ENCODE measurements at regions not wholly inside any gene's neighbourhood (a gene's known extent, or its start where the extent isn't known, plus 50 kb on each side); places are given as distances from the start of the nearest gene placed in this dataset.

DNA sequence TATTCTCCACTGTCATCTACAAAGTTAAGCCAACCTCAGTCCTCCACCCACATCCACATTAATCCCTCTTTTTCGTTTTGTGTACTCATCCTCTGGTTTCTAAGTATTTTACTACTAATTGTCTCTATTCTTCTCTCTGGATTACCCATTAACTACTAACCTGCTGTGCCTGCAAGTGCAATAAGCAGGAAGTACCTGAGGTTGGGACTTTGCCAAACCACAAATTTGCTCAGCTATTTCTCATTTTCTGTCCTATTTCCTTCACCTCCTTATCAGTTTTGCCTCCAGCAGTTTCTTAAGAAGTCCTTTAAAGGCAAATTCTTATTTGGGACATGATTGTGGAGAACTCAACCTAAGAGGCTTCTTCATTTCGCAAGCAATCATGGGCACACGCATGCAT lies 1708.9 kb downstream of the SLITRK5 start:
- Histone ChIP-seq H3K9me2 (ENCODE audit: insufficient read depth) (no peaks in the 10 kb centered on the region), H4K20me1 (ENCODE audit: insufficient read depth) (no peaks in the 10 kb centered on the region), H2AFZ (no peak overlapping the region), H3K27ac (no peak overlapping the region), H3K36me3 (ENCODE audit: low read depth) (no peaks in the 10 kb centered on the region), H3K4me3 (no peak overlapping the region), H3K79me2 (ENCODE audit: low read depth) (no peaks in the 10 kb centered on the region), H3K4me2 (peak overlapping the region; percentile 29), H3K9me3 (ENCODE audit: insufficient read depth, low read depth) (0 out of 2 replicates have a peak, but pooled peaks cover 4% of the 10 kb centered on the region), H3F3A (ENCODE audit: insufficient read depth, low read depth) (peaks cover 19% of the 10 kb centered on the region; the same call in 1 of the 2 replicates), H3K27me3 (ENCODE audit: insufficient read depth, low read depth) (no peaks in the 10 kb centered on the region), H3K4me1 (replicated peaks; ENCODE audit: insufficient read depth) (peaks cover 18% of the 10 kb centered on the region)
- no TSS peak for BruUV-seq (replicated peaks)
- intact Hi-C loops (cut with micrococcal nuclease; ENCODE audit: unreplicated experiment) = no loop called here
- peak; percentile 44 to 89 for DNase-seq
- TF ChIP-seq, protein P1, sequence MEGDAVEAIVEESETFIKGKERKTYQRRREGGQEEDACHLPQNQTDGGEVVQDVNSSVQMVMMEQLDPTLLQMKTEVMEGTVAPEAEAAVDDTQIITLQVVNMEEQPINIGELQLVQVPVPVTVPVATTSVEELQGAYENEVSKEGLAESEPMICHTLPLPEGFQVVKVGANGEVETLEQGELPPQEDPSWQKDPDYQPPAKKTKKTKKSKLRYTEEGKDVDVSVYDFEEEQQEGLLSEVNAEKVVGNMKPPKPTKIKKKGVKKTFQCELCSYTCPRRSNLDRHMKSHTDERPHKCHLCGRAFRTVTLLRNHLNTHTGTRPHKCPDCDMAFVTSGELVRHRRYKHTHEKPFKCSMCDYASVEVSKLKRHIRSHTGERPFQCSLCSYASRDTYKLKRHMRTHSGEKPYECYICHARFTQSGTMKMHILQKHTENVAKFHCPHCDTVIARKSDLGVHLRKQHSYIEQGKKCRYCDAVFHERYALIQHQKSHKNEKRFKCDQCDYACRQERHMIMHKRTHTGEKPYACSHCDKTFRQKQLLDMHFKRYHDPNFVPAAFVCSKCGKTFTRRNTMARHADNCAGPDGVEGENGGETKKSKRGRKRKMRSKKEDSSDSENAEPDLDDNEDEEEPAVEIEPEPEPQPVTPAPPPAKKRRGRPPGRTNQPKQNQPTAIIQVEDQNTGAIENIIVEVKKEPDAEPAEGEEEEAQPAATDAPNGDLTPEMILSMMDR (conservative IDR thresholded peaks at IDR 0.05) = no peak
- no peak for TF ChIP-seq EZH2 (IDR thresholded peaks at IDR 0.05; ENCODE audit: low read depth)
- ChIA-PET CTCF (no interaction called here), POLR2A (ENCODE audit: unreplicated experiment) (no interaction called here)

DNA sequence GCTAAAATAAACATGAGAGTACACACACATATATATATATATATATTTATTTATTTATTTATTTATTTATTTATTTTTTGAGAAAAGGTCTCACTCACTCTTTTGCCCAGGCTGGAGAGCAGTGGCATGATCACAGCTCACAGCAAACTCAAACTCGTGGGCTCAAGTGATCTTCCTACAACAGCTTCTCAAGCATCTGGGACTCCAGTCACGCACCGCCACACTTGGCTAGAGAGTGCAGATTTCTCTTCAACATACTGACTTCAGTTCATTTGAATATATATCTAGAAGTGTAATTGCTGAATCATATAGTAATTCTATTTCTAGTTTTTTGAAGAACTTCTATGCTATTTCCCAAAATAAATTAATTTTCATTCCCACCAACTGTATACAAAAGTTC lies 1711.8 kb downstream of the SLITRK5 start:
- H4K20me1 ChIP-seq (ENCODE audit: insufficient read depth) = no peaks in the 10 kb centered on the region
- no peak overlapping the region for H3K27ac ChIP-seq
- POLR2A ChIA-PET (ENCODE audit: unreplicated experiment) = interaction anchor here (0.6 kb wide), 1 partner anchor 794 kb away, joined by 5 read pairs; no protein-coding TSS in a partner anchor
- H3K4me3 ChIP-seq = no peak overlapping the region
- intact Hi-C loops (cut with micrococcal nuclease; ENCODE audit: unreplicated experiment) = no loop called here
- peaks cover 18% of the 10 kb centered on the region for H3K4me1 ChIP-seq (replicated peaks; ENCODE audit: insufficient read depth)
- H3K79me2 ChIP-seq (ENCODE audit: low read depth) = no peaks in the 10 kb centered on the region
- CTCF ChIA-PET = no interaction called here
- no peak for TF ChIP-seq EZH2 (IDR thresholded peaks at IDR 0.05; ENCODE audit: low read depth)
- TF ChIP-seq, protein P1 (conservative IDR thresholded peaks at IDR 0.05) = no peak
- no peak overlapping the region for H2AFZ ChIP-seq
- H3K9me2 ChIP-seq (ENCODE audit: insufficient read depth) = no peaks in the 10 kb centered on the region
- peaks cover 19% of the 10 kb centered on the region; the same call in 1 of the 2 replicates for H3F3A ChIP-seq (ENCODE audit: insufficient read depth, low read depth)
- no TSS peak for BruUV-seq (replicated peaks)
- H3K27me3 ChIP-seq (ENCODE audit: insufficient read depth, low read depth) = no peaks in the 10 kb centered on the region
- 0 out of 2 replicates have a peak, but pooled peaks cover 4% of the 10 kb centered on the region for H3K9me3 ChIP-seq (ENCODE audit: insufficient read depth, low read depth)
- no peaks in the 10 kb centered on the region for H3K36me3 ChIP-seq (ENCODE audit: low read depth)
- H3K4me2 ChIP-seq = no peak overlapping the region
- no peak for DNase-seq

DNA sequence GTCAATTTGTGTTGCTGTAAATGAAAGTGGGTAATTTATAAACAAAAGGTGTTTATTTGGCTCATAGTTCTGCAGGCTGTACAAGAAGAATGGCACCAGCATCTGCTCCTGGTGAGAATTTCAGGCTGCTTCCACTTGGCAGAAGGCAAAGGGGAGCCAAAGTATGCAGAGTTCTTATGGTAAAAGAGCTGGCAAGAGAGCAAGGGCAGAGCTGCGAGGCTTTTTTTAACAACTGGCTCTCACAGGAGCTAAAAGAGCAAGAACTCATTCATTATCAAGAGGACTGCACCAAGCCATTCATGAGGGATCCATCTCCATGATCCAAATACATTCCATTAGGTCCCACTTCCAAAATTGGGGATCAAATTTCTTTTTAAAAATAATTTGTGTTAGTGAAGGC lies 1712.7 kb downstream of the SLITRK5 start:
- intact Hi-C loops (cut with micrococcal nuclease; ENCODE audit: unreplicated experiment) = no loop called here
- Histone ChIP-seq H3K27ac (no peak overlapping the region), H3K9me2 (ENCODE audit: insufficient read depth) (no peaks in the 10 kb centered on the region), H3K79me2 (ENCODE audit: low read depth) (no peaks in the 10 kb centered on the region), H3K9me3 (ENCODE audit: insufficient read depth, low read depth) (0 out of 2 replicates have a peak, but pooled peaks cover 4% of the 10 kb centered on the region), H3K4me1 (replicated peaks; ENCODE audit: insufficient read depth) (peaks cover 18% of the 10 kb centered on the region), H4K20me1 (ENCODE audit: insufficient read depth) (no peaks in the 10 kb centered on the region), H3K4me2 (no peak overlapping the region), H3F3A (ENCODE audit: insufficient read depth, low read depth) (peaks cover 19% of the 10 kb centered on the region; the same call in 1 of the 2 replicates), H3K27me3 (ENCODE audit: insufficient read depth, low read depth) (no peaks in the 10 kb centered on the region), H3K4me3 (no peak overlapping the region), H2AFZ (no peak overlapping the region), H3K36me3 (ENCODE audit: low read depth) (no peaks in the 10 kb centered on the region)
- no TSS peak for BruUV-seq (replicated peaks)
- TF ChIP-seq, protein P1 (conservative IDR thresholded peaks at IDR 0.05) = no peak
- no peak for TF ChIP-seq EZH2 (IDR thresholded peaks at IDR 0.05; ENCODE audit: low read depth)
- POLR2A ChIA-PET (ENCODE audit: unreplicated experiment) = no interaction called here
- no peak for DNase-seq
- CTCF ChIA-PET = no interaction called here
